GM19455 (cell line): ENCODE measurements at regions not wholly inside any gene's neighbourhood (a gene's known extent, or its start where the extent isn't known, plus 50 kb on each side); places are given as distances from the start of the nearest gene placed in this dataset.

Source experiments
- ATAC-seq: cut with Tn5 transposase; IDR thresholded peaks from one replicate; pipeline ENCODE4 v1.9.1; 2021; ENCODE audit not compliant: unreplicated experiment

DNA sequence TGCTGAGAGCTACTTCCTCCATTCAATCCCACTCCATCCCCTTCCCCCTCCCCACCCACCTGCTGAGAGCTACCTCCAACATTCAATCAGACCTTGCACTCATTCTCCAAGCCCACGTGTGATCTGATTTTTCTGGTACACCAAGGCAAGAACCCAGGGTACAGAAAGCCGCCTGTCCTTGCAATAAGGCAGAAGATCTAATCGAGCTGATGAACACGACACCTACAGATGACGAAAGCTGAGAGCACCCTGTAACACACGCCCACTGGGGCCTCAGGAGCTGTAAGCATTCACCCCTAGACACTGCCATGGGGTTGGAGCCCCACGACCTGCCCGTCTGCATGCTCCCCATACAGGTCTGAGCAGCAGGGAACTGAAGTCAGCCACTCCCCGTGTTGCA, 58.3 kb downstream of the TRIML1 start:
- ATAC-seq, result no peak

DNA sequence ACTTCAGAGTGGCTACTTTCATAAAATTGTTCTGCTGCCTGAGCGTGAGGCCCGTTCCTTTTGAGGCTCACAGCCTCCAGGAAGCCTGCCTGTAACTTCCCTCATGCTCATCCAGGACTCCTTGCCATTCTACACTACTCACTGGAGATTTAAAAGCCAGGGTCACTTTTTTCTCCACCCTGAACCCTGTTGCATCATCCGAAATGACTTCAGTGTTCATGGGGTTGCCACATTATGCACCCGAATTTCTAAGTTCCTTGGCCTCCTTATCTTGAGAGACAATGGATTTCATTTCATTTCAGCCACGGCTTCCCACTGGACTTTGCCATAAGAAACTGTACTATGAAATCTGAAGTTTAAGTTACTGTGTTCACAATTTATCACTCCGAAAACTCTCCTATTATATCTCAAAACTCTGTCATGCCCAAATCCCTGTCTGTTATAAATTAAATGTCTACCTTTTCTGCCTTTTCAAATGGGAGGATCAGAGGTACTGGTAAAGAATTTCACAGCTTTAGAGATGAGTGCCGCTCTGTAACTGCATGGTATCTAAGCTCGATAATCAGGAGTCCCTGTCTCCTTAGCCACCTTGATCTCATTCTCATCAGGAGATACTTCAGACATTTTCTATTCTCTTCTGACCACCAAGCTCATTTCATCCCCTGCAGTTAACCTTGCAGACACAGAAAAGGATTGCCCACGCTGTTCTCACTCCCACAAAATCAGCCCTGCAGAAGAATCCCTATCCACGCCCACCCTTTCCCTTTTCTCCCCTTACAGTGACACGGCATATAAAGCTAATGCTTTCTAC, 59.9 kb downstream of the TRIML1 start:
- ATAC-seq, result no peak

DNA sequence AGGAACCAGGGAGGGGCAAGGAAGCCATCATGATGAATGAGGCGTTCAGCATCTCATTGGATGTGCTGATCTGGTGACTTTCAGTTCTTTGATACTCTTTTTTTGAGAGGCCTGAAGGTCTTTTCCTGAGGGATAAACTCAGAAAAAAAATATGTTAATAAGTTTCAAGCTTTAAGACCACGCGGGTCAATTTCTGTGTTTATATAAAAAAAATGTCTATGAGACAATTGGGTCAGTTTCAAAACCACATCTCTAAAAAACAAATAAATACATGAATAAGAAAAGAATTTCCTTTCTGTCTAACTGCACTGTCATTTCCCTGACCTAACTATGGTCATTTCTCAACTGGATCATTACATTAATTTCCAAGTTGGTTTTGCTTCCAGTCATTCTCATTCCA, 62.6 kb downstream of the TRIML1 start:
- no peak for ATAC-seq

DNA sequence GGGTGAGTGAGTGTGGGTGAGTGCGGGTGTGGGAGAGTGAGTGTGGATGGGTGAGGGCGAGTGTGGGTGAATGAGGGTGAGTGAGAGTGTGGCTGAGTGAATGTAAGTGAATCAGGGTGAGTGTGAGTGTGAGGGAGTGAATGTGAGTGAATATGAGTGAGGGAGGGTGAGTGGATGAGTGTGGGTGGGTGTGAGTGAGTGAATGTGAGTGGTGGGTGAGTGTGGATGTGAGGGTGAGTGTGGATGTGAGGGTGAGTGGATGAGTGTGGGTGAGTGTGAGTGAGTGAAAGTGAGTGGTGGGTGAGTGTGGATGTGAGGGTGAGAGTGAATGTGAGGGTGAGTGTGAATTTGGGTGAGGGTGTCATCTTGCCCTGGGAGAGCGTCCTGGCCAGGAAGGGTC, 67.5 kb downstream of the TRIML1 start:
- no peak for ATAC-seq

DNA sequence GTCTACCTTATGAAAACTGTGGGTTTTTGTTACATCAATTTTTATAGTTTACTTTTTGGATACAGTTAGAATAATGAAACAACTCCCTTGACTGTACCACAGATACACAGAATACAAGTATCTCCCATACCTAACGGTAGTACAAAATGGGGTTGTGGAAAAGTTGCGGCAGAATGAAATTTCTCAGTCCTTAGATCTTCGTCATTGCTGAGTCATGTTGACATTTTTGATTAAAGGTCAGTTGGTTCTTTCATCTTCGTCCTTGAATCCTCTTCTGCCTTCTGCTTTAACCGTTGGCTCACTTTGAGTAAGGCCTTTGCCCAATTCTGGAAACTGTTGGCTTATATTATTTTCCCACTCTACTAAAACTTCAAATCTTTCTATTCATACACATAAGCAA, 75.6 kb downstream of the TRIML1 start:
- no peak for ATAC-seq

DNA sequence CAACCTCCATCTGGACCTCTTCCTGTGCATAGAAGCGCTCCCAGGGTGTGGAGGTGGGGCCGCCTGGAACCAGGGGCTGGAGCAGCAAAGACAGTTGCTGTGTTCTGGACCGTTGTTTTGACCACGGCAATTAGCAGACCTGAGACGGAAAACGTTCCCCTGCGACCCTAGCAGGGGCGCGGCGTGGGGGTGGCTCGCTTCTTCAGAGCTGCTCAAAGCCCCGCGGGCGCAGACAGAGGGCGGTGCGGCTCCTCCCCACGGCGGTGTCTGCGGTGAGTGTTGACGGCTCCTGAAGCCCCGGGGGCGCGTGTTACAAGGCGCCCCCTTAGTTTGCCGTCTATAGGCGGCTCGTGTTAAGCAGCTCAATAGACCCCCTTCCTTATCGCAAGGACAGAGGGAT, 79.2 kb downstream of the TRIML1 start:
- no peak for ATAC-seq

DNA sequence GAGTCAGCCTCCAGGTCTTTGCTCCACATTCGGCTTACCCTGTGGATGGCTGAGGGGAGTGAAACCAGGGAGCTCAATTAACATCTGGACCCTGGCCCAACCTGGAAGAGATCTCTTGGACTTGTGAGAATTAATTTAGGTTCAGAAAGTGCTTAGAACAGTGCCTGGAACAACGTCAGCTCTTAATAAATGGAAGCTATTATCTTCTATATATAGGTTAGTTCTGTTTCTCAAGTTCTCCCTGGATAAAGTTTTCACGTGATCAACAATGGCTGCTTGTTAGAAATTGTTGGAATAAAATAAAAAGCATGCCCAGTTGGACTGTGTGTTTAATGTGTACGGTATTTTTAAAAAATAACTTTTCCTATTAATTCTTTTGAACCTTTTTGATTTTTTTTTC, 80.8 kb downstream of the TRIML1 start:
- no peak for ATAC-seq

DNA sequence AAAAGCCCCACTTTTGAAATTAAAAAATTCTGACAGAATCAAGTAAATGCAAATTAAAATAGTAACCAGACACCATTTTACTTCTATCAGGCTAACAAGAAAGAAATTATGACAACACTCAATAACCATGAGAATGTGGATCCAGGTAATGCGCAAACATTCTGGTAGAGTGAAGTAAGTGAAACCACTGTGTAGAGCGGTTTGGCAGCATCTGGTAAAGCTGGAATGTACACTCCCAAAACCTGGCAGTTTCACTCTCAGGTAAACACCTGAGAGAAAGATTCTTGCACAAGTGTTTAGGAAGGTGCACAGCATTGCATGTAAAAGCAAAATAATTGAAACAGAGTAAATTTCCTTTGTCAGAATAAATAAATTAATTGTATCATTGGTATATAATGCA, 81.8 kb downstream of the TRIML1 start:
- no peak for ATAC-seq

DNA sequence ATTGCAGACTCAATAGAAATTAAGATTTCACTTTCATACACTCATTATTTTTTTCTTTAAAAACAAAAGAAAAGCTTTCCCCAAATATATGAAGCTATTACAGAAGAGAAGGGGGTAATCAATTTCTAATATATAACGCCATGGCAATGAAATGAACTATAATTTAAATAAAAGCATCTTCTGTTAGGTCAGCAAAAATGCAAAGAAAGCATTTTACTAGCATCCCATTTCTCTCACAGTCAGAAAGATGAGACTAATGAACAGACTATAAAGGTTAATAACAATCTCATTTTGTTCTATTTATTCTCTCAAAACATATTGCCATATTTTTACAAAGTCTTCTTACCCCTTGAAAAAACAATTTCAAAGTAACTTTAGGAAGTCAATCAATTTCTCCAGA, 89.0 kb downstream of the TRIML1 start:
- no peak for ATAC-seq

DNA sequence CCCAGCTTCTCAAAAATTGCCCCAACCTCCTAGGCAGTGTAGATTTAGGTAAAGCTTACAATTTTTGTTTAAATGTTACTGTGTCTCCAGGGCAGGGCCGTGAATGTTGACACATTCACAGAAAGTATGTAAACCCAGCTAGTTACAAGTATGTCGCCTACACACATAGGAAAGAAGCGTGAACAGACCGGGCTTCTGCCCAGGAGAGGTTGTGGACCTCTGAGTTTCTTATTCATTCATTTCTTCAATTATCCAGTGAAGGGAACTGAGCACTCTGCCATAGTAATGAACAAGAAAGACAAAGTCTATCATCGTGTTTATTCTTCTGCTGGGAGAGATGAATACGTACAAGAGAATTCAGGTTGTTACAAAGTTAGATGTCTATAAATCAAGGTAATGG, 93.2 kb downstream of the TRIML1 start:
- ATAC-seq, result no peak

DNA sequence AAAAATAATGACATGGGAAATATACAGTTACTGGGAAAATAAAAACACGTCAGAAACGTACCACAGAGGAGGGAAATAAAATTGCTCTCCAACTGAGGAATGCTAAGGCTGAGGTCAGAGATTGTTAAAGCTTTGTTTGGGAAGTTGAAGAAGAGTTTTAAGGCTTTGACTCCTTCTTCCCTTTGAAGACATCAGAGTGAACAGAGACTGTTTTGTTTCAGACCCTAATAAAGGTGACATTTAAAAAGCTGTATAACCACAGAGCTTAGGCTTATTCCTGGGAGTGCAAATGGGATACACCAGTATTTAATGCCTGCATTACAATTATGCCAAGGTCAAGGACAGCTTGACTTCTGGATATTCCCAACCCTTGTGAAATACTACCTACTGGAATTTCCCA, 102.8 kb downstream of the TRIML1 start:
- ATAC-seq, result no peak

DNA sequence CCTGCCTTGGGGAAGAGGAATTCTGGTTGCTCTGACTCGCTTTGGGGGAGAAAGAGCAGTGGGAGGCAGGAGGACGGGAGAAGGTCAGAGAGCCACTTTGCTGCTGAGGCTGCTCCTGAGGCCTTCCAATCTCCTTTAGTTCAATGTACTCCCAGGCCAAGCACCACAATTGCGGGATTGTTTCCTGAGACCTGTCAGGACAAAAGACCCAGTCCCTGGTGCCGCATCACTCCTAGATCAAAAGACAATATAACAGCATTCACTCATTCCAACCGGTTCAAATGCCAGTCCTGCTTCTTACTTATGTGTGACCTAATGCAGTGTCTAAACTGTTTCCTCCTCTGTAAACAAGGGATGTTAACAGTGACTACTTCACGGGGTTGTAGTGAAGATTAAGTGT, 106.4 kb downstream of the TRIML1 start:
- no peak for ATAC-seq

DNA sequence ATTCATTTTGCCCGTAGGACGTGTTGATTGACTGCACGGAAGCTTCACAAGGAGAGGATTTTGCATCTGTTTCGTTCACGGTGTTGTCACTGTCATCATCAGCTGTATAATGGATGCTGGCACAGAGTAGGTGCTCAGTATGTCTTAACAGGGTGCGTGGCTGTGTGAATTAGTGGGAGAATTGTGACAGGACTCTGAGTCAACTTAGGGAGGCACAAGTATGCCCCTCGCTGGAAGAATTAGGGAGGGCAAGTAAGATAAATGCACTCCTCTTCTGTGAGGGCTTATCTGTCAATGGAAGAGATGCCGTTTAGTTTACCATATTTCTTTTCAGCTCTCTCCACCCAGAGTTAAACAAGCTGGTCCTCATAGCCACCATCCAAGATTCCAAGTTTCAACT, 107.2 kb downstream of the TRIML1 start:
- no peak for ATAC-seq

DNA sequence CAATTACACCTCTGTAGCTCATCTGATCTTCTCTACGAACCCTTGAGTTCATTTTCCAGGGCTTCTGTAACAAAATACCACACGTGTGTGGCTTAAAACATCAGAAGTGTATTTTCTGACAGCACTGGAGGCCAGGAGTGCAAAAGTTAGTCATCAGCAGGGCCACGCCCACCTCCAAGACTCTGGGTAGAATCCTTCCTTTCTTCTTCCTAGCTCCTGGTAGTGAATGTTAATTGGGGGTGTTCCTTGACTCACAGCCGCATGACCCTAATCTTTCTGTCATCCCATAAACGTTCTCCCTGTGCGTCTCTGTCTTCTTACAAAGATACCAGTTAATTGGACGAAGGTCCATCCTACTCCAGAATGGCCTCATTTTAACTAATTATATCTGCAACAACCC, 115.0 kb downstream of the TRIML1 start:
- ATAC-seq, result no peak

DNA sequence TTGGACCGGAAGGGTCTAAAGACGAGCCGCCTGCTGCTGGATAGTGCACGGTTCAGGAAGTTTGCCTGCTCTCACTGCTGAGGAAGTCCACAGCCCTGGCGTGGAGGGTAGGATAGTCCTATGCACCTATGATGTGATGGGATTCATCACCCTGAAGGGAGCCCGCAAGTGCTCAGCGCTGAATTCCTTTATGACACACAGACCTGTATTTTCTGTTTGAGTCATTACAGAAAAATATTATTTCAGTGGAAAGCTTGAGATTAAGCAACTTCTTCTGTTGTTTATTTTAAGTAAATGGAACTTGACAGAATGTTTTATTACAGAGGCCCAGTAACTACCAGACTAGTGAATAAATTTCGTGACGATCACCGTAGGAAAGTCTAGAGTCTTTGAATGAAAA, 123.2 kb downstream of the TRIML1 start:
- ATAC-seq, result no peak

DNA sequence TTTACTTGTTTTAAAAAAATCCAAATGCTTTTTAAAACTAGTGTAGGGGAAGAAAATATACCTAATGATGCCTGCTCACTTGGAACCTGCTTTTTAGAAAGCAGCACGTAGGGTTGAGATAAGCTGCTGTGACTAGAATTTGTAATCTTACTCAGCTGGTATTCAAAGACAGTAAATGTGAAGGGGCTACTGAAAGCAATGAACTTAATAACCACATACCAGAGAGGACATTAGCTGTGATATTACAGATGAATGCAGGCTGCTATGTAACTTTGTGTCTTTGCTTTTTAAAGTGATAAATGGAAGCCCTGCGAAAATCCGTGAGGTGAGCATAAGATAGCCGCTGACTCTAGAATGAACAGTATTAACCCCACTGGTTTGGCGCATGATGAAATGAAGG, 124.1 kb downstream of the TRIML1 start:
- no peak for ATAC-seq

DNA sequence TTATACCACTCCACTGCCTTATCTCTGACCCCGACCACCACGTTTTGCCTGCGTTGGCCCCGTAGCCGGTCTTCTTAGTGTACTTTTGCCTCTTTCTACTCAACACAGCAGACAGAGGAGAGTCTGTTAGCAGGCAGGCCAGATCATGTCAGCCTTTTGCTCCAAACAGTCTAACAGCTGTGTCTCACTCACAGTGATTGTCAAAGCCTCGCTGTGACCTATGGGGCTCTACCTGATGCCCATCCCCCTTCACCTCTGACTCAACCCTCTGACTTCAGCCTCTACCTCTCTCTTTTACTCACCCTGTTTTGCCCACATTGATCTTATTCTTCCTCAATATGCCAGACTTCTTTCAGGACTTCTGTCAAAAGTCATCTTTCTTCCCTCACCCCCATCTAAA, 127.1 kb downstream of the TRIML1 start:
- ATAC-seq, result no peak

DNA sequence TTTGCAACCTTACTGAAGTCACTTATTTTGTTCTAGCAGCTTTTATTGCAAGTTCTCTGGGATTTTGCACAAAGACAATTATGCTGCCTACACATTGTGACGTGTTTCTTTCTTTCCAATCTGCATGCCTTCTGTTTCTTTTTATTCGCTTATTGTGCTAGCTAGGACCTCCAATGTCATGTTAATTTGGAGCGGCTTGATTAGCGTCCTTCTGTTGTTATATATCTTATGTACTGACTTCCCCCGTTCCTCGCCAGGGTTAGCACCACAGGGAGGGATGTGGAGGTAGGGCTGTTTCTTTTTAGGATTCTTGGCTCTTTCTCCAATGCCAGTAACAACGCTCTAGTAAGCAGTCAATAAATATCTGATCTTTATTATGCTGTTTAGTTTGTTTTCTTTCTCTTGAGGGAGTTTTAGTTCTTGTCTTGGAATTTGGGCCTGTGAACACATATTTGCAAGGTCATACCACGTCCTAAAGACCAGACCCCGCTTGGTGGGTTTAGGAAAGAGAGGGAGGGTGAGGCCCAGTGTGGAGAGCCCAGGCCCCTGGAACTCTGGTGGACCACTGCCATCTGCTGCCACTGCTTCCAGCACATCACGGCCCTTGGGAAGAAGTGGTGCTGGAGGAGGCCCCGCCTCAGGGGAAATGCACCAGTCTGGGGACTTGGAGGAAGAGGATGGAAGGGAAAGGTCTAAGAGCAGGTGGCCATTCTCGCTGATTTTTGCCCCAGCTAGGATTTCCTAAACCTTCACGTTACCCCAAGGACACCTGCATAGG, 129.1 kb downstream of the TRIML1 start:
- ATAC-seq, result no peak

DNA sequence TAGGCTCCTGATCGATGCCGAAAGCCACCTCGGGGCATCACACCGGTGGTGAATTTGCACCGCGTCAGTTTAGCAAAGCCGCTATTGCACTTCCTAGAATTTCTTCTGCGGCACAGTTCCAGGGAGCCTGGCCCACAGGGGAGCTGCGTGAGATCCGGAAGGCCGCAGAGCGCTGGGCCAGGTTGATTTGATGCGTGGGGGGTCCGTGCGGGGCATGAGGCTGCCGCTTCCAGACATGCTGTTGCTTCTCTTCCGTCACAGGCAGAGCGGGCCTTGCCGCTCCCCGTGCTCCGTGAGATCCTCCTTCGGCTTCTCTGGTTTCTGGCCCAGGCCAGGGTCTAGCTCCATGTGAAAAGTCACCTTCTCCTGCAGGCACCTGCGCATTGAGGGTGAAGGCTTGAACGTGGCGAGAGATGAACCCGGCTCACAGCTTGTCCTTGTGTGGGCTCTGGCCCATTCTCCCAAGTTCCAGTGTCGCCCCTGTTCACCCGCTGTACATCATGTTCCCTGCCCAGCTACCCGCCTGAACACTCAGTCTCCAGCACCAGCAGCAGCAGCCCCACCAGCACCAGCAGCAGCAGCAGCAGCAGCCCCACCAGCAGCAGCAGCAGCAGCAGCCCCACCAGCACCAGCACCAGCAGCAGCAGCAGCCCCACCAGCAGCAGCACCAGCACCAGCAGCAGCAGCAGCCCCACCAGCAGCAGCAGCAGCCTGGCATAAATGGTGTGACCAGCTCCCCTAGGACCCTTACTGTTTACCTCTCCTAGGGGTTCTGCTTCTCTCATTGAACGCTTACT, 131.2 kb downstream of the TRIML1 start:
- no peak for ATAC-seq

DNA sequence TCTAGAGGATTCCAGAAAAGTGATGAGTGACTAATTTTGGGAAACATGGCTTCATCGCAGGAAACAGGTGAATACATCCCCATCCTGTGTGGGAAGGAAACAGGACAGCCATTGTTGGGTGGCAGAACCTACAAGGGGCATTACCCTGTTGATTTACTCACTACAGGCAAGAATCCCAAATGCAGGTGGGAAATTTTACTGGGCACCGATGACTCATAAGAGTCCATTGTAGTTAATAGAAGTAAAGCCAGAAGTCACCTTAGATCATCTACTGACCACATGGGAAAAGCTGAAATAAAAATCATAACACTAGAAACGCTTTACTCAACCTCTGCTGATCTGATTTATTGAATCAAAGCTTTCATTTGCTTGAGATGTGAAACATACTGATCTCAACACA, 136.4 kb downstream of the TRIML1 start:
- no peak for ATAC-seq

DNA sequence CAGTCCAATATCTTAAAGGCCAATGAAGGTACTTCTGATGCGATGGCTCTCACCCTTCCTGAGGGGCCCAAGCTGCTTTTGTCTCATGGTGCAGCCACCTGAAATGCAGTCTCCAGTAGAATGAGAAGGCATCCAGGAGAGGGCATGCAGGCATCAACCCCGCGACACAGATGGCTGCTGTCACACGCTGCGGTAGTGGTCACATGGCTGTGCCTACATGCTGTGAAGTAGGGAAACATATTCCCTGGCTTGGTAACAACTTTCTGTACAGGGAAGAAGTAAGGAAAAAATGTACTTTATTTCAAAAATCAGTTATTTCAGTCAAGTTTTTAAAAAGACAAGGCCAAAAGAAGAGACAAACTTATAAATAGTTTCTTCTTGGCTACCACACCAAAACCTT, 139.9 kb downstream of the TRIML1 start:
- no peak for ATAC-seq
